OCI-M1 (cell line): ENCODE measurements at regions not wholly inside any gene's neighbourhood (a gene's known extent, or its start where the extent isn't known, plus 50 kb on each side); places are given as distances from the start of the nearest gene placed in this dataset.

ENCODE experiments used
- DNase-seq: peaks from one replicate; lab custom pipeline; 2025; lab: John Stamatoyannopoulos, UW

DNA sequence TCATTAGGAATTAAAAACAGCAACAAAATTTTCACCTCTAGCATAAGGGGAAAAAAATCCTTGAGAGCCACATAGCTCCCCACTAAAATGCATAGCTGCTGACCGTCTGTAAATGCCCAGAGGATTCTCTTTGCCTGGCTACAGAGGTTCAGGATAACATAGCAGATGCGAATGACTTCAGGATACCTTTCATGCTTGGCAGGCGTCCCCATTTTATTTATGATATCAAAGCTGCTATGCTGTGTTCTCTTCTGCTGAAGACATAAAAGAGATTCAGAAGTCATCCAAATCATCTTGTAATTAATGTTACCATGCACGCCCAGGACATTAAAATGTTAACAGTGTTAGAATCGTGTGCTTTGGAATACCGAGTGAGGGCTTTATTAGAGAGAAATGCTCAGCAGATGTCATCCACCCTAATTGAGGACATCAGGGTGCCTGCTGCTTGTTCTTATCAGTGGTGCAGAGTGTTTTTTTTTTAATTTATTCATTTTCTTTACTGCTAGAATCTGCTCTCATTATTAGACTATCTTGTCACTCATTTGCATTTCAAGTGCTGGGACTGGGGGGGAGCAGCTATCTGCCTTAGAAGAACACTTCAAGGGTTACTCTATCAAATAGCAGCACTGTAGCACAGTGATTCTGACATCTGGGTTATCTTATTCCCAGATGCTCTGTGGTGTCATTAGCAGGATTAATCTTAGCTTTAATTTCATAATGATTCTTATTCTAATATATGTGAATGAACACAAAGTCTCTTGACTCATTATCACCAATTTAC lies 139.5 kb downstream of the ZNF326 start:
- DNase-seq = no peak

DNA sequence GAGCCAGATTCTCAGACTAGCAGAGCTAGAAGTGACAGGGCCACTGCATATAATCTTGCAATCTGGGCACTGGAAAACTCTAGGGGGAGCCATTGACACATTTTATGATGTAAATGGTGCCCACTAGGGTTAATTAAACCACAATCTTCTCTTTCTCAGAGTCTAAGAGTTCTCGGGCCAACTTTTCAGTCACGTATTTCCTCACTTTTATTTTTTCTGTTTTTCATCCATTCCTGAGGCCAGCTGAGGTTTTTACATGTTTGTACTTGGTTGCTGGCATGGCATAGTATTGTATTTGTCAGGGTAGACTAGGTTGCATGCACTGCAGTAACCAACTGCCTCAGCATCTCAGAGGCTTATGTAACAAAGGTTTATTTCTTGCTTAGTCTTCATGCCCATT lies 138.2 kb downstream of the ZNF326 start:
- peak; percentile 73 for DNase-seq

DNA sequence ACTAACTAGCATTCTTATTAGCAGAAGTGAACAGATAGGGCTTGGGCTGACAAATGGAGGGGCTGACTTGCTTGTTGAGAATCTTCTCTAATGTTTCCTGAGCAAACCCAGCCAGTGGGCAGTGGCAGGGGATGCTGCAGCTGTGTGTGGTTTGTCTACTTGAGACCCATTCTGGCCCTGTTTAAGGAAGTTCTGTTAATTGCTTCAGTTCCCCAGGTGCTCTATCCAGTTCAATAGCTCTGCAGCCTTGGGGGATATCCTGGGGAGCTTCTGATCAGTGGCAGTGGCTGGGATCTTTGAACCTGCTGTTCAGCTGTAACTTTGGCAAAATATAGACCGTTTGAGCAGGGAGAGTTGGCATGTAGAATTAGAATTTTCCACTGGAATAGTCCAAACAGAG lies 137.4 kb downstream of the ZNF326 start:
- no peak for DNase-seq

DNA sequence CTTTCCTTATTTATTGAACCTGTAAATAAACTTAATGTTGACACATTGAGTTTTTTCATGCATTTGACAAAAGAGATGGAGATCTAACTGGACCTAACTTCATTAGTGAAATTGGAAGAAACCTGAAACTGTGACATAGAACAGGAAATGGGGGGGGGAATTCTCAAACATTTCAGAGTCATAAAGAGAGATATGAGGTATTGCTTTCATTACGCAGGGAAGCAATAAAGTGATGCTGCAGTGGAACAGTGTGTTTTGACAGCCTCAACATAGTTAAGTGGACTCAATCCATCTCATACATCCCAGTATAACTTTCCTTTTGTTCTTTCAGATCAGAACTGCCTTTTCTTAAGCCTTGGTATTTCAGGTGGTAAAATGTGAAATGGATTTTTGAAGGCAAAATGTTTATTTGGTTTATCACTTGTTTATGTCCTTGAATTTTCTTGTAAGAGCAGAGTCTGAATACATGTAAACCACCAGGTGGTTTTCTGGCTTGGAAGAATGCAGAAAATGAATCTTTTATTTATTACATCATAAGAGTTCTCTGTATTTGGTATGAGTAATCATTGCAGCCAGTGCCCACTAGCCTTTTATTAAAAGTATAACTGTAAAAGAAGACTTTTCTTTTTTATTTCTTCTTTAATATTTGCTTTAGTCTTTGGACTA lies 132.5 kb downstream of the ZNF326 start:
- DNase-seq = no peak

DNA sequence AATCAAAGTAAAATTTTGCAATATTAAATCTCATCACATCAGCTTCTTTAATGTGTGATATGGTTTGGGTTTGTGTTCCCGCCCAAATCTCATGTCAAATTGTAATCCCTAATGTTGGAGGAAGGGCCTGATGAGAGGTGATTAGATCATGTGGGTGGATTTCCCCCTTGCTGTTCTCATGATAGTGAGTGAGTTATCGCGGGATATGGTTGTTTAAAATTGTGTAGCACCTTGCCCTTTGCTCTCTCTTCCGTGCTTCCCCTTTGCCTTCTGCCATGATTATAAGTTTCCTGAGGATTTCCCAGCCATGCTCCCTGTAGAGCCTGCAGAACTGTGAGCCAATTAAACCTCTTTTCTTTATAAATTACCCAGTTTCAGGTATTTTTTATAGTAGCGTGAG lies 131.9 kb downstream of the ZNF326 start:
- no peak for DNase-seq

DNA sequence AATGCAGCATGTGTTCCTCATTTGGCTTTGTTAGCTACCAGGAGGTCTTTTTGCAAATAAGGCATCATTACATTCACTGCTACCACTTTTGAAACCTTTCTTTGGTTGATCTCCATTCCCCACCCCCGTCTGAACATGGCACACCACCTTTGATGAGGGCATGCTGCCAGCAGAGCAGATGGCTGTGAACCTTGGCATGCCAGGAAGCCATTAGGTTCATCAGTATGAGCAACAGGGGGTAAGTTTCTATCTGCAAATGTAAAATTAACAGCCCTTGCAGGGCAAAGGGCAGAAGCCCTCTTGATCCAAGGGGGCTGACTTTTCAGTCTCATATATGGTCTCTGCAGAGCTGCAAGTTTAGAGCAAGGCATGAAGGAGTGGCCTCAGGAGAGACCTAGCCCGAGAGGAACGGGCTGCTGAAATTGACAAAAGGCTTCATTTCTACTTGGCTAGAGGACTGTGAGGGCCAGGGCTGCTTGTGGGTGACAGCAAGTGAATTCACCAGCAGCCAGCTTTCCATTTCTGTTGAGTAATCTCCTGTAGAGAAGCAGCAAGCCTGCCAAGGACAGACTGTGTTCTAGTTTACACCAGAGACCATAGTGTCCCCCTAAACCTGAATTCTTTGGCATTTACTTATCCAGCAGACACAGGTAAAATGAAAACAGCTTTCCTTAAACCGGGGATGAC lies 127.9 kb downstream of the ZNF326 start:
- no peak for DNase-seq

DNA sequence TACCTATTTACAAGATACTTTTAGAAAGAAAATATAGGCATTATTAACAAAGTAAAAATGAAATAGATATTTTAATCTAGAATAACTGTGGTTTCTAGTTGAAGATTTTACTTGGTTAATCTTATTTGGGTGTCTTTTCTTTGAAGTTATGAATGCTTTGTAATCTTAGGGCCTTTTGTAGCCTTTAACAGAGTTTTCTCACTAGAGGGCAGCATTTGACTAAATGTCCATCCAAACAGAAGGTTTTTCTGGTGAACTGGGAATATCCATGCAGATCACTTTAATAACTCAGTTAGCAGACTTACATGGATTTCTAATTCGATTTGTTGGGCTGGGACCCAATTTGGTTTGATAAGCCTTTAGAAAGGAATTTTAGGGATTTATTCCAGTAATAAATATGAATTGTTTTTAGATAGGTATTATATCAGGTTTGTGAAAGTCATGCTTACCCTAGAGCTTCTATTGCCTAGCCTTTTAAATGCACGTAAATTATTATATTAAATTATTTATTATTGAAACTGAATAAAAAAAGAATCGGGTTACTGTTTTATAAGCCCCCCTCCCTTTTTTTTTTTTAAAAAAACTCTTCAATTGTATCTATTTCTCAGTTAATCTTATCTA lies 119.7 kb downstream of the ZNF326 start:
- peak; percentile 73 for DNase-seq

GRCh38 chr1:90107990-90108389 lies 113.1 kb downstream of the ZNF326 start:
- DNase-seq = no peak

- DNase-seq = no peak
Measured at GRCh38 chr1:90106311-90106710, 111.4 kb downstream of the ZNF326 start.

- no peak for DNase-seq
Measured at GRCh38 chr1:90104941-90105538, 110.1 kb downstream of the ZNF326 start.

GRCh38 chr1:90100566-90100965 lies 105.7 kb downstream of the ZNF326 start:
- DNase-seq = no peak

- DNase-seq = no peak
Measured at GRCh38 chr1:90092441-90092840, 97.5 kb downstream of the ZNF326 start.
